ENCODE measurements at regions not wholly inside any gene's neighbourhood (a gene's known extent, or its start where the extent isn't known, plus 50 kb on each side); places are given as distances from the start of the nearest gene placed in this dataset.

- no peak for DNase-seq (ENCODE audit: extremely low read depth, insufficient read length)
- Histone ChIP-seq H3K27me3 (replicated peaks; ENCODE audit: control insufficient read depth, insufficient read depth, low read length) (no peaks in the 10 kb centered on the region), H3K4me3 (replicated peaks; ENCODE audit: low read depth, low read length) (no peak overlapping the region), H3K36me3 (ENCODE audit: control insufficient read depth, insufficient read depth, low read length) (no peaks in the 10 kb centered on the region)
- TF ChIP-seq, protein P1, sequence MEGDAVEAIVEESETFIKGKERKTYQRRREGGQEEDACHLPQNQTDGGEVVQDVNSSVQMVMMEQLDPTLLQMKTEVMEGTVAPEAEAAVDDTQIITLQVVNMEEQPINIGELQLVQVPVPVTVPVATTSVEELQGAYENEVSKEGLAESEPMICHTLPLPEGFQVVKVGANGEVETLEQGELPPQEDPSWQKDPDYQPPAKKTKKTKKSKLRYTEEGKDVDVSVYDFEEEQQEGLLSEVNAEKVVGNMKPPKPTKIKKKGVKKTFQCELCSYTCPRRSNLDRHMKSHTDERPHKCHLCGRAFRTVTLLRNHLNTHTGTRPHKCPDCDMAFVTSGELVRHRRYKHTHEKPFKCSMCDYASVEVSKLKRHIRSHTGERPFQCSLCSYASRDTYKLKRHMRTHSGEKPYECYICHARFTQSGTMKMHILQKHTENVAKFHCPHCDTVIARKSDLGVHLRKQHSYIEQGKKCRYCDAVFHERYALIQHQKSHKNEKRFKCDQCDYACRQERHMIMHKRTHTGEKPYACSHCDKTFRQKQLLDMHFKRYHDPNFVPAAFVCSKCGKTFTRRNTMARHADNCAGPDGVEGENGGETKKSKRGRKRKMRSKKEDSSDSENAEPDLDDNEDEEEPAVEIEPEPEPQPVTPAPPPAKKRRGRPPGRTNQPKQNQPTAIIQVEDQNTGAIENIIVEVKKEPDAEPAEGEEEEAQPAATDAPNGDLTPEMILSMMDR (IDR thresholded peaks at IDR 0.05; ENCODE audit: insufficient read depth, low read length, poor library complexity, severe bottlenecking): no peak
These were observed 66.0 kb downstream of the ZNF281 start for GRCh38 chr1:200343874-200344273.

DNA sequence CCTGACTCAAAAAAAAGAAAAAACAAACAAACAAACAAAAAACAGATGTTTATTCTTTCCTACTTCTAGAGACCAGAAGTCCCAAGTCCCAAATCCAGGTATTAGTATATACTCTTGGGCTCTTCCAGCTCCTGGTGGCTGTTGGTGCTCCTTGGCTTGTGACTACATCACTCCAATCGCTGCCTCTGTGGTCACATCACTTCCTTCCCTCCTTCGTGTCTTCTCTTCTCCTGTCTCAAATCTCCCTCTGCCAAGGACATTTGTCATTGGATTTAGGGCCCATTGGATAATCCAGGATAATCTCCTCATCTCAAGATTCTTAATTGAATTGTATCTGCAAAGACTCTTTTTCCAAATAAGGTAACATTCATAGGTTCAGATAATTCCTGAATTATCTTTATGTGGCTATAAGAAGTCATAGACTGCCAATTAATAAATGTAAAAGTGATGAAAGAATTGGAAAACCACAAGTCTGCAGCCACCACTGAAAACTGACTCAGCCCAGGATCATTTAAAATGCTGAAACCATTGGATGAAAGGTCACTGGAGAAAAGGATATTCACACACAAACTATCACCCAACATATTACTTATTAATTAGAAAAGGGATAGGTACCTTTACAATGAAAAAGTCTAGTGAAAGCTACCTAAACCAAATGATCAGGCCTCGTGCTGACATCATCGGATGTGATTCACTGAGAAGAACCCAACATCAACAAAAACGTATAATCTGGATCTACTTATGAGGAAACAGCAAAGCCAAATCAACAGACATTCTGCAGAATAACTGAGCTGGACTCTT is 67.1 kb downstream of the ZNF281 start:
- H3K36me3 ChIP-seq (ENCODE audit: control insufficient read depth, insufficient read depth, low read length): no peaks in the 10 kb centered on the region
- no peak overlapping the region for H3K4me3 ChIP-seq (replicated peaks; ENCODE audit: low read depth, low read length)
- no peaks in the 10 kb centered on the region for H3K27me3 ChIP-seq (replicated peaks; ENCODE audit: control insufficient read depth, insufficient read depth, low read length)
- DNase-seq (ENCODE audit: extremely low read depth, insufficient read length): no peak
- TF ChIP-seq, protein P1 (IDR thresholded peaks at IDR 0.05; ENCODE audit: insufficient read depth, low read length, poor library complexity, severe bottlenecking): no peak

DNA sequence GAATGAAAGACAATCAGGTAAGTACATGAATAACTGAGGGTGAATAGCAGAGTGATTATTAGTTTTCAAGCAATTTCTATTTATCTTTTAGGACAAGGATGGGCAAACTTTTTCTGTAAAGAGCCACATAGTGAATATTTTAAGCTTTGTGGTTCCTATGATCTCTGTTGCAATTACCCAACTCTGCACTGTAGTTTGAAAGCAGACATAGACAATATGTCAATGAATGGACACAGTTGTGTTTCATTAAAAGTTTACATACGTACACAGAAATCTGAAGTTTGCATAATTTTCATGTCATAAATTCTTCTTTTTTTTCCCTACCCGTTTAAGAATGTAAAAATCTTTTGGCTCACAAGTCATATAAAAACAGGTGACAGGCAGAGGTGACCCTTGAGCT is 71.4 kb downstream of the ZNF281 start:
- Histone ChIP-seq H3K4me3 (replicated peaks; ENCODE audit: low read depth, low read length) (no peak overlapping the region), H3K27me3 (replicated peaks; ENCODE audit: control insufficient read depth, insufficient read depth, low read length) (no peaks in the 10 kb centered on the region)
- DNase-seq (ENCODE audit: extremely low read depth, insufficient read length): no peak

GRCh38 chr1:200337831-200338230 is 72.0 kb downstream of the ZNF281 start:
- no peaks in the 10 kb centered on the region for H3K27me3 ChIP-seq (replicated peaks; ENCODE audit: control insufficient read depth, insufficient read depth, low read length)
- DNase-seq (ENCODE audit: extremely low read depth, insufficient read length): no peak
- TF ChIP-seq, protein P1 (IDR thresholded peaks at IDR 0.05; ENCODE audit: insufficient read depth, low read length, poor library complexity, severe bottlenecking): no peak
- no peaks in the 10 kb centered on the region for H3K36me3 ChIP-seq (ENCODE audit: control insufficient read depth, insufficient read depth, low read length)
- H3K4me3 ChIP-seq (replicated peaks; ENCODE audit: low read depth, low read length): no peak overlapping the region

More for the DNA sequence above, 71.4 kb downstream of the ZNF281 start:
- TF ChIP-seq, protein P1 (IDR thresholded peaks at IDR 0.05; ENCODE audit: insufficient read depth, low read length, poor library complexity, severe bottlenecking): no peak
- H3K36me3 ChIP-seq (ENCODE audit: control insufficient read depth, insufficient read depth, low read length): no peaks in the 10 kb centered on the region

GRCh38 chr1:200337410-200337809 is 72.4 kb downstream of the ZNF281 start:
- DNase-seq (ENCODE audit: extremely low read depth, insufficient read length): no peak
- TF ChIP-seq, protein P1 (IDR thresholded peaks at IDR 0.05; ENCODE audit: insufficient read depth, low read length, poor library complexity, severe bottlenecking): no peak

More at GRCh38 chr1:200337410-200337809, 72.4 kb downstream of the ZNF281 start:
- Histone ChIP-seq H3K27me3 (replicated peaks; ENCODE audit: control insufficient read depth, insufficient read depth, low read length) (no peaks in the 10 kb centered on the region), H3K4me3 (replicated peaks; ENCODE audit: low read depth, low read length) (no peak overlapping the region), H3K36me3 (ENCODE audit: control insufficient read depth, insufficient read depth, low read length) (no peaks in the 10 kb centered on the region)
